PFSK-1 (cell line): ENCODE measurements at regions not wholly inside any gene's neighbourhood (a gene's known extent, or its start where the extent isn't known, plus 50 kb on each side); places are given as distances from the start of the nearest gene placed in this dataset.

ENCODE experiments used
- POLR2AphosphoS5 ChIP-seq: IDR thresholded peaks from 2 replicates; pipeline ENCODE4 v1.6.1; 2012; ENCODE audit warnings: low read depth, mild to moderate bottlenecking, control low read depth, low read length, moderate library complexity
- TAF1 ChIP-seq: IDR thresholded peaks from 2 replicates; pipeline ENCODE4 v1.6.1; 2012; ENCODE audit warnings: low read length, control low read depth, borderline replicate concordance; ENCODE audit not compliant: insufficient read depth

GRCh38 chr3:124156866-124157712, 165.2 kb upstream of the ROPN1 start:
- TF ChIP-seq POLR2AphosphoS5 (no peak), TAF1 (no peak)
